HG03060 (cell line): ENCODE measurements at regions not wholly inside any gene's neighbourhood (a gene's known extent, or its start where the extent isn't known, plus 50 kb on each side); places are given as distances from the start of the nearest gene placed in this dataset.
"Not testable (repeated sequence)": the region's sequence is repeated elsewhere in the genome, so short reads cannot be mapped to it uniquely, and the experiment has no call there.

Source experiments
- ATAC-seq: cut with Tn5 transposase; IDR thresholded peaks from one replicate; pipeline ENCODE4 v1.9.1; 2021; ENCODE audit warnings: low read depth, moderate number of reproducible peaks; ENCODE audit not compliant: unreplicated experiment

GRCh38 chr11:23318670-23319069, 458.4 kb upstream of the CCDC179 start:
- no peak for ATAC-seq

DNA sequence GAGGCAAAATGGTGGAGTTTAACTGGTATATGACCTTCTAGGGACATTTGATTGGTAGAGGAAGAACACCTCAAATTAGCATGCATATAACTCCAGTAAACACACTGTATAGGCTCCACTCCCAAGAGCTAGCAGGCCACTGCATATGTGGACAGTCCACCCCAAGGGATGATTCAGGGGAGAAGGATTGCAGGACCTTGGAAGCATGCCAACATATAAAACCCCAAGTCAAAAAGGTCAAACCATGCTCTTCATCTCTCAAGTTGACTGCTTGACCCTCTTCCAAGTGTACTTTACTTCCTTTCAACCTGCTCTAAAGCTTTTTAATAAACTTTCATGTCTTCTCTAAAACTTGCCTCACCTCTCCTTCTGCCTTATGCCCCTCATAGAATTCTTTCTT, 459.9 kb upstream of the CCDC179 start:
- ATAC-seq: no peak

- ATAC-seq: not testable (repeated sequence)
Measured at GRCh38 chr11:23335586-23335985, 475.3 kb upstream of the CCDC179 start.

- ATAC-seq: no peak
Measured at GRCh38 chr11:23336961-23337360, 476.7 kb upstream of the CCDC179 start.

DNA sequence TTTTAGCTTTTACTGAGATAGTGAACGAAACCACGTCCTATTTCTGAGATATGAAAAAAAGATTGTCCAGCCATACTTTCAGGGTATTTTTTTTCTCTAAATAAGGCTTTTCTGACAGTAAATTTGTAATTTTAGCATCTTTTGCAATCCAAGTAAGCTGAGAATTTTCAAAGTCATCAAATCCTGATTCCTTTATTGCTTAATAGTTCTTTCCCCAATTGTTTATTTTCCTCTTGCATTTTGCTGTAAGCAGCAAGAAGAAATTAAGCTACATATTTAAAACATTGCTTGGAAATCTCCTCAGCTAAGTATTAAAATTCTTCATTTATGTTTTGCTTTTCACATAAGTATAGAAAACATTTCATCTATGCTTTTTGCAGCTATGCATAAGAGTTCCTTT, 493.3 kb upstream of the CCDC179 start:
- no peak for ATAC-seq

- no peak for ATAC-seq
Measured at GRCh38 chr11:23359297-23359696, 499.0 kb upstream of the CCDC179 start.

DNA sequence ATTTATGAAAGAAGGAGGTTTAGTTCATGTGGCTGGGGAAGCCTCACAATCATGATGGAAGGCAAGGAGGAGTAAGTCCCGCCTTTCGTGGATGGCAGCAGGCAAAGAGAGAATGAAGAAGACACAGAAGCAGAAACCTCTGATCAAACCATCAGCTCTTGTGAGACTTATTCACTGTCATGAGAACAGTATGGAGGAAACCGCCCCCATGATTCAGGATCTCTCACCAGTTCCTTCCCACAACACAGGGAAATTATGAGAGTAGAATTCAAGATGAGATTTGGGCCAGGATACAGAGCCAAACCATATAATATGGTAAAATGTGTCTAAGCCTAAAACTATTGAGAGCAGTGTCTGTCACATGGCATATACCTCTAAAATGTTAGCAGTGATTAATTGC, 503.8 kb upstream of the CCDC179 start:
- ATAC-seq: no peak

GRCh38 chr11:23370580-23371275, 510.5 kb upstream of the CCDC179 start:
- no peak for ATAC-seq

DNA sequence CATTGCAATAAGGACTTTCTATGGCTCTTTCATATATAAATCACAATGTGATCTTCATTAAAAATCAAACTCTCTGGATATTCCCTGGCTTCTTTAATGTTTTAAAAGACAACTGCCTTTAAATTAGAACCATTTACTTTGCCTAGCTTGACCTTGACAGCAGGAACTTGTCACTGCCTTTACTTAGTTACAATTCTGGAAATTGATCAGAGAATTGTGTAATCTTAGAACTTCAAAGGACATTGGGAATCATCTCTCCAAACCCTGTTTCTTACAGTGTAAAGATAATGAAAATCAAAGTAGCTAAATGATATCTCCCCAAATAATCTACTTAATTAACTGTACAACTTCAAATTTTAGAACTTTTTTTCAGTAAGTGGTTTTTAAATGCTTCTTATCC, 517.6 kb upstream of the CCDC179 start:
- ATAC-seq: no peak

DNA sequence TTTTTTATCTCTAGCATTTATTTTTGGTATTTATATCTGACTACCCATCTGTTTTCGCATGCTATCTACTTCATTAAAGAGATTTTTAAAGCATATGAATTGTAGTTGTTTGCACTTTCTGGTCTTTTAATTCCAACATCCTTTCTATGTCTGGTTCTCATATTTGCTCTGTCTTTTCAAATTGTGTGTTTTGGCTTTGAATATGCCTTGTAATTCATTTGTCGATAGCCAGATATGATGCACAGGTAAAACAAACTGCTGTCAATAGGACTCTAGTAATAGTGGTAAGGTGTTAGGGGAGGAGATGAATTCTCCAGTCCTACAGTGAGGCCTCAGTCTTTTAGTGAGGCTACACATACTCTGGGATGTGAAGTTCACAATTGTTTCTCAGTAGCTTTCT, 530.8 kb upstream of the CCDC179 start:
- ATAC-seq: no peak

DNA sequence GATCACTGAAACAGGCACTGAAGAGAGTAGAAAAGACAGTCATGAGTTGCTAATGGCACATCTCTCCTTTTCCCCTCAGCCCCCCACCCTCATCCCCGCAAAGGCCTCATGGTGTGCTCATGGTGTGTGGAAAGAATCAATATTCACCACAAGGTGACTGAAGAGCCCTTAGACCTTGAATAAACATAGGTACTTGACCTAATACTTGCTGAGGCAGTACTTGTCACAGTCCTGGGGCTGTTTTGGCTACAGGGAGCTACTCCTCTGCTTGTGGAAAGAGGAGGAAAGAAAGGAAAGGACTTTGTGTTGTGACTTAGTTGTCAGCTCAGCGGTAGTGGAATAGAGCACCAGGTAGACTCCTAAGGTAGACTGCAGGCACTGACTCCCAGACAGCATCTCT, 537.8 kb upstream of the CCDC179 start:
- no peak for ATAC-seq

- ATAC-seq: no peak
Measured at GRCh38 chr11:23399995-23400394, 539.7 kb upstream of the CCDC179 start.

DNA sequence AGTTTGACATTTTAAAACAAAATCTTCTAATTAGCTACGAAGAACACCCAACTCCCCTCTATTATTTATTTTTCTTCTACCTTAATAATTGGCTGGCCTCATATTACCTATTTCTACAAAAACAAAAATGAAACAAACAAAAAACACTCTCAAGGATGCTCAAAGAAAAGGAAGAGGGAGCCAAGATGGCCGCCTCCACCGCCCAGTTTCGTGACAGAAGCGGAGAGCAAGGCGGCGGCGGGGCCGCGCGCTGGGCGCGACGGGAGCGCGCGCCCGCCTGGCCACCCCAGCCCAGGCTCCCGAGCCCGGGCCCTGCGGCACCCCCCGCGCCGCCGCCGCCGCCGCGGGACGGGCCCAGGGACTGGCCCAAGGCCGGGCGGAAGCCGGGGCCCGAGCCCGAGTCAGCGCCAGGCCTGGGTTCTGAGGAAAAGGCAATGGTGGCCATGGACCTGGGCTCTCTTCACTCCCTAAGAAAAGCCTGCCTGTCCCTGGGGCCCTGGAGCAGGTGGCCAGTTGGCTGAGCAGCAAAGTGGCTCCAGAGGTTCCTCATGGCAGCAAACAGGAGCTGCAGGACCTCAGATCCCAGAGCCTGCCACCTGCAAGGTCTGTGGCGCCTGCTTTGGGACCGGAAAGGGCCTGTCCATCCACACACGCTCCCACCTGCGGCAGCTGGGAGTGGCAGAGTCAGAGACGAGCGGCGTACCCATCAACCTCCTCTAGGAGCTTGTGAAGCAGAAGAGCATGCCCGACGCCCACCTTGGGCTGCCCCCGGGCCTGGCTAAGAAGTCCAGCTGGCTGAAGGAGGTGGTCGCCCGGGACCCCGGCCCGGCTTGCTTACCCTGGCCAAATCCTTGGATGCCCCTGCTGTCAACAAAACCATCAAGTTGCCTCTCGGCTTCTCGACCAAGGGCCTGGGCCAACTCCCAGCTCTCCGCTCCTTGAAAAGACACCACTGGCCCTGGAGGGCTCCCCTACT, 543.2 kb upstream of the CCDC179 start:
- ATAC-seq: no peak

- no peak for ATAC-seq
Measured at GRCh38 chr11:23404225-23405160, 544.2 kb upstream of the CCDC179 start.

DNA sequence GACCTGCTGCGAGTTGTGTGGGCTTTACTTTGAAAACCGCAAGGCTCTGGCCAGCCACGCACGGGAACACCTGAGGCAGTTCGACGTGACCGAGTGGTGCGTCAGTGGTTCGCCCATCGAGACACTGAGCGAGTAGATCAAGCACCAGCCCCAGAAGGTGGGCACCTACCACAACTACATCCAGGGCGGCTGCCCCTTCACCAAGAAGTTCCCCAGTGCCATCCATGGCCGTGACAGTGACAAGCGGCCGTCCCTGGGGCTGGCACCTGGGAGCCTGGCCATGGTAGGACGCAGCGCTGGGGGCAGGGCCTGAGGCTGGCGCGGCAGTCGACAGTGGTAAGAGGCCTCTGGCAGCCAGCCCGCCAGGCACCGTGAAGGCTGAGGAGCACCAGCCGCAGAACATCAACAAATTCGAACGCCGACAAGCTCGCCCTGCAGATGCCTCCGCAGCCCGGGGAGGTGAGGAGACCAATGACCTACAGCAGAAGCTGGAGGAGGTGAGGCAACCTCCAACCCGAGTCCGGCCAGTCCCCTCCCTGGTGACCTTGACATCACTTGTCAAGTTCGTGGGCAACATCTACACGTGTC, 545.2 kb upstream of the CCDC179 start:
- ATAC-seq: no peak

GRCh38 chr11:23406131-23406819, 546.0 kb upstream of the CCDC179 start:
- ATAC-seq: no peak

DNA sequence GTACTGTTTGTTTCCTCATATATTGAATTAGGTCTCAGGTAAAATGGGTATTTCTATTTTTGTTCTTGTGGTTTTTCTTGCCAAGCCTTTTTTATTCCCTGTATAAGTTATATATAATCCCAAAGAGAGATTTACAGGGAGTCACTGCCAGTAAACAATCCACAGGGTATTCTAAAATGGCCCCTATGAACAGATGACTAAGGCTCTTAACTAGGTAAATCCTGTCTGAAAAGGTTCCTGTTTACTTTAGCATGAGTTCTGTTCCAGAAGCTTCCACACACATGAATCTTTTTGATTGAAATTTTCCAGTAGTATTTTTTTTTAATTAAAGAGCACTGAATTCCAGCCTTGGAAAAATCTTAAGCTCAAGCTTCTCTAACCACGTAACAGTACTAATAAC, 552.8 kb upstream of the CCDC179 start:
- no peak for ATAC-seq

- ATAC-seq: no peak
Measured at GRCh38 chr11:23423104-23423503, 562.8 kb upstream of the CCDC179 start.

DNA sequence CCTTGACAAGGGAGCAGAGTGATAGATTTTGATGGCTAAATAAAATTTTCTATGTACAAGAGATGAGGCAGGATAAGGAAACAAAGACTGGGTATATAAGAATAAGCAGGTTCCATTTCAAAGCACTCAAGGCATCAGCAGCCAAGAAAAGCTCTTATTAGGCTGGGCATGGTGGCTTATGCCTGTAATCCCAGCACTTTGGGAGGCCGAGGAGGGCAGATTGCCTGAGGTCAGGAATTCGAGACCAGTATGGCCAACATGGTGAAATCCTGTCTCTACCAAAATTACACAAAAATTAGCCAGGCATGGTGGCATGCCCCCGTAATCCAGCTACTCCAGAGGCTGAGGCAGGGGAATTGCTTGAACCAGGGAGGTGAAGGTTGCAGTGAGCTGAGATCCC, 563.4 kb upstream of the CCDC179 start:
- no peak for ATAC-seq

DNA sequence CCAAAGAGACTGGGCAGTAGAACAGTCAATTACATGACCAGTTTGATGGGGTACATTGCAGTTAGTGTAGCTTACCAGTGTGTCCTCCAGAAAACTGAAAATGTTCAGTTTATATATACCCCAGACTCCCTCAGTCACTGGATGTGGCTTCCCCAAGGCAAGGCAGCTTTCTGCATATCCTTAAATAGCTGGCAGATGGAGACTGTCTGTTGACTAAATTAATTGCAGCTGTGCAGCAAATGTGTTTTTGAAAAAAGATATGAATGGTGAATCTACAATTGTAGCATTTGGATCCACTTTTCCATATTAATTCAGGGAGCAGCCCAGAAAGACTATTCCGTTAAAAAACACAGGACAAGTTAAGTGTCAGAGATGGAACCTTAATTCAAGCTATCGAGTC, 565.1 kb upstream of the CCDC179 start:
- ATAC-seq: no peak
